ENCODE measurements at regions not wholly inside any gene's neighbourhood (a gene's known extent, or its start where the extent isn't known, plus 50 kb on each side); places are given as distances from the start of the nearest gene placed in this dataset.

DNA sequence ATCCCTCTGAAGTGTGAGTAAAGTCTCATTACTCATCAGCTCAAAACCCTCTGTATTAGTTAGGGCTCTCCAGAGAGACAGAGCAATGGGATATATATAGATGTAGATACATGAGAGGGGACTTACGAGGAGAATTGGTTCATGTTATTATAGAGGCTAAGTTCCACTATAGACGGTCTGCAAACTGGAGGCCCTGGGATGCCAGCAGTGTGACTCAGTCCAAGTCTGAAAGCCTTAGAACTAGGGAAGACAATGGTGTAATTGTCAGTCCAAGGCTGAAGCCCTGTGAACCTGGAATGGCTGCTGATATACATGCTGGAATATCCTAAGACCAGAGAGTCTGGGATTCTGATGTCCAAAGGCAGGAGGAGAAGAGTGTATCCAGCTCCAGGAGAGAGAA lies 57.3 kb upstream of the CEP83 start:
- peak; percentile 1 for DNase-seq

DNA sequence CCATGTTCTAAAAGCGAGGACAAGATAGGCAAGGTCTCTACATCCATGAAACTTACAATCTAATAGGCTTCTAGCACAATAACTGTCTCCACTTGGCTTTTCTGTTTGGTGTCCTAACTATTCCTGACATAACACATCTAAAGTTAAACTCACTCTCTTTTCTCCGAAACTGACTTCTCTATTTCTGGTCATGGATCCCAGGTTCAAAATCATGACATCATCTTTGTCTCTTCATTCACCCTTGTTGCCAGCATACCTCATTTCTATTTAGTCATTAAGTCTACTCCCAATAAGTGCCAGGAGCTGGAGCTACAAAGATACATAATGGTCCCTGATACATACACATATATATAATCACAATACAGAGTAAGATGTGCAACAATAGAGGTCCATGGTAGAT lies 53.9 kb upstream of the CEP83 start:
- DNase-seq = no peak

DNA sequence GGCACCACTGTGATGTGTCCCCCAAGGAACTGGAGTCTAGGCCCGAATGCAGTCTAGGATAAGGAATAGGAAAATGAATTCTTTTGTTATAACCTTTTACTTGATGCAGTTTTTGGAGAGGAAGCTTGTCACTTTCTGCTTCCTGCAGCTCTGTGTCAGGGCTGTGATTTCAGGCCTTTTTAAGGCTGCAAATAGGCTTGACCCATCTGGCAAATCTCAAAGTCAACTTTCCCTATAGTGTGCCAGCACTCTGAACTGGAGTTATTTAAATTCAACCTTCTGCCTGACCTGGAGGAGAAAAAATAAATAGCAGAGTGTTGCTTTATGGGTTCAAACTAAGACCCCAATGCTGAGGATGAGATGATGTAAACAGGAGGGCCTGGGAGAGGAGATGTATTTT lies 51.8 kb upstream of the CEP83 start:
- no peak for DNase-seq

DNA sequence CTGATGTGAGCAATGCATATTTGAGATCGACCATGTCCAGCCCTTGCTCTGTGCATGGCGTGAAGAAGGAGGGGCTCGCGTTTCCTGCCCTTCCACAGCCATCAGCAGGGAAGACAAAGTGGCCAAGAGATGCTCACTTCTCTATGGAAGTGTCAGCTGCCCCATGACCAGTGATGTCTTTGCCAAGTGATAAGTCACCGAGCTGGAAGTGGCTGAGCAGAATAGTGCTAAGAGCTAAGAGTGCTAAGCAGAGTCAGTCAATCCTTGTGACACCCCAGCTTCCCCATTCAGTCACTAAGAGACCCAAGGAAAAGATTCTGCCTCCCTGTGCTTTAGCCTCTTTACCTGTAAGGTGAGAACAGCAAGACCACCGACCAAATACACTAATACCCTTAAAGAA lies 50.5 kb upstream of the CEP83 start:
- no peak for DNase-seq
